Natural killer cell (primary cell): ENCODE measurements at regions not wholly inside any gene's neighbourhood (a gene's known extent, or its start where the extent isn't known, plus 50 kb on each side); places are given as distances from the start of the nearest gene placed in this dataset.
"Not testable (repeated sequence)": the region's sequence is repeated elsewhere in the genome, so short reads cannot be mapped to it uniquely, and the experiment has no call there.

ENCODE experiments used
- ATAC-seq, 3 donors: fragments of 150-1000 bp in 2 of 3; fragments of 200-7000 bp in 1 of 3; cut with Tn5 transposase; 1 replicate in 1 of 3; 2 replicates in 2 of 3; pipeline ENCODE4 v1.10.0; 2021; ENCODE audit warnings: mild to moderate bottlenecking in 2 of 3, moderate library complexity in 2 of 3
- DNase-seq, 2 donors: peaks; one replicate each; pipeline versions ENCODE4 v3.0.0 to v3.0.0-alpha.2; 2013 to 2021; ENCODE audit warnings: mixed read lengths in 1 of 2
- H3K27ac ChIP-seq: one replicate; pipeline ENCODE4 v1.5.1; 2013; ENCODE audit warnings: mild to moderate bottlenecking, low read length
- H3K27me3 ChIP-seq: one replicate; pipeline ENCODE4 v1.6.1; 2013; ENCODE audit warnings: low read length; ENCODE audit not compliant: control insufficient read depth, insufficient read depth
- H3K36me3 ChIP-seq: one replicate; pipeline ENCODE4 v1.6.1; 2013; ENCODE audit warnings: low read length; ENCODE audit not compliant: control insufficient read depth, insufficient read depth
- H3K4me1 ChIP-seq: one replicate; pipeline ENCODE4 v1.6.1; 2013; ENCODE audit warnings: low read length; ENCODE audit not compliant: control insufficient read depth, insufficient read depth
- H3K4me3 ChIP-seq: one replicate; pipeline ENCODE4 v1.5.1; 2013; ENCODE audit warnings: low read length
- H3K9me3 ChIP-seq: one replicate; pipeline ENCODE4 v1.6.1; 2013; ENCODE audit warnings: low read length; ENCODE audit not compliant: control insufficient read depth, insufficient read depth
- H3K27ac Mint-ChIP-seq, 2 donors: one replicate each; pipeline ENCODE4 v1.8.0; 2022; ENCODE audit warnings: mild to moderate bottlenecking in 2 of 2, mixed read lengths in 2 of 2, moderate library complexity in 1 of 2
- H3K27me3 Mint-ChIP-seq, 2 donors: one replicate each; pipeline ENCODE4 v1.8.0; 2022; ENCODE audit warnings: low read depth in 2 of 2, mixed read lengths in 2 of 2
- H3K36me3 Mint-ChIP-seq: one replicate; pipeline ENCODE4 v1.8.0; 2022; ENCODE audit warnings: mixed read lengths
- H3K4me1 Mint-ChIP-seq, 2 donors: one replicate each; pipeline ENCODE4 v1.8.0; 2022; ENCODE audit warnings: mixed read lengths in 2 of 2
- H3K4me3 Mint-ChIP-seq: one replicate; pipeline ENCODE4 v1.8.0; 2022; ENCODE audit warnings: mild to moderate bottlenecking, moderate library complexity, mixed read lengths
- H3K9me3 Mint-ChIP-seq, 2 donors: one replicate each; pipeline ENCODE4 v1.8.0; 2022; ENCODE audit warnings: mixed read lengths in 2 of 2
- WGBS: methylation state at CpG from one replicate; pipeline ENCODE4 v1.1.7; 2013; ENCODE audit warnings: missing lambda C conversion rate; ENCODE audit not compliant: insufficient coverage; 5-methylcytosine and 5-hydroxymethylcytosine counted together
- intact Hi-C: fragments of 100-400 bp; cut with micrococcal nuclease; formaldehyde crosslinking; loops from one replicate; pipeline ENCODE4 v1.14.2; 2022
- TF ChIP-seq, protein P1 (sequence below): fragments of 200-600 bp; IDR thresholded peaks from one replicate; pipeline ENCODE4 v1.8.0; 2022; ENCODE audit warnings: antibody characterized with exemption

DNA sequence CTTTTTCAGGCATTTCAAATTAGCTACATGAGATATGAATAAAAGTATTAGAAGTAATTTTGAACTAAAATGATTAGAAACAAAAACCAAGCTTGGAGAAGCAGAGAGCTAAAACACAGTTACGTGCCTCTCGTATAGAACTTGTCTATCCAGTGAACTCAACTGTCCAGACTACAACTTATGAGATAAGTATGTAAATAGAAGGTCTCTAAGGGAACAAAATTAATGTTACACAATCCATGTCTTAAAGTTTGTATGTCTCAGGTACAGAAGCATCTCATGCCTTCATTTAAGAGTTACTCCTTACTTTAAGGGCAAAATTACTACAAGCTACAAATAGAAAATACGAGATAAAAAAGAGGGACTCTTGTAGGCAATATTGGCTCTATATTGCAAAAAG, 316.8 kb downstream of the CETN3 start:
- no peaks in the 10 kb centered on the region for H3K27me3 Mint-ChIP-seq
- no peaks in the 10 kb centered on the region for H3K9me3 ChIP-seq
- H3K4me3 ChIP-seq = no peak overlapping the region
- DNase-seq (no peak), ATAC-seq (no peak)
- no peak overlapping the region for H3K27ac Mint-ChIP-seq
- no peaks in the 10 kb centered on the region for H3K36me3 ChIP-seq
- no peak overlapping the region for H3K4me3 Mint-ChIP-seq
- H3K27ac ChIP-seq = no peak overlapping the region
- no peaks in the 10 kb centered on the region for H3K4me1 Mint-ChIP-seq
- WGBS = no CpG with 5 or more reads among the region's 3 CpGs
- peaks cover 9 to 16% of the 10 kb centered on the region in 2 donors for H3K9me3 Mint-ChIP-seq
- no peaks in the 10 kb centered on the region for H3K4me1 ChIP-seq
- intact Hi-C loops = no loop called here
- no peaks in the 10 kb centered on the region for H3K36me3 Mint-ChIP-seq
- TF ChIP-seq, protein P1, sequence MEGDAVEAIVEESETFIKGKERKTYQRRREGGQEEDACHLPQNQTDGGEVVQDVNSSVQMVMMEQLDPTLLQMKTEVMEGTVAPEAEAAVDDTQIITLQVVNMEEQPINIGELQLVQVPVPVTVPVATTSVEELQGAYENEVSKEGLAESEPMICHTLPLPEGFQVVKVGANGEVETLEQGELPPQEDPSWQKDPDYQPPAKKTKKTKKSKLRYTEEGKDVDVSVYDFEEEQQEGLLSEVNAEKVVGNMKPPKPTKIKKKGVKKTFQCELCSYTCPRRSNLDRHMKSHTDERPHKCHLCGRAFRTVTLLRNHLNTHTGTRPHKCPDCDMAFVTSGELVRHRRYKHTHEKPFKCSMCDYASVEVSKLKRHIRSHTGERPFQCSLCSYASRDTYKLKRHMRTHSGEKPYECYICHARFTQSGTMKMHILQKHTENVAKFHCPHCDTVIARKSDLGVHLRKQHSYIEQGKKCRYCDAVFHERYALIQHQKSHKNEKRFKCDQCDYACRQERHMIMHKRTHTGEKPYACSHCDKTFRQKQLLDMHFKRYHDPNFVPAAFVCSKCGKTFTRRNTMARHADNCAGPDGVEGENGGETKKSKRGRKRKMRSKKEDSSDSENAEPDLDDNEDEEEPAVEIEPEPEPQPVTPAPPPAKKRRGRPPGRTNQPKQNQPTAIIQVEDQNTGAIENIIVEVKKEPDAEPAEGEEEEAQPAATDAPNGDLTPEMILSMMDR = no peak
- no peaks in the 10 kb centered on the region for H3K27me3 ChIP-seq

DNA sequence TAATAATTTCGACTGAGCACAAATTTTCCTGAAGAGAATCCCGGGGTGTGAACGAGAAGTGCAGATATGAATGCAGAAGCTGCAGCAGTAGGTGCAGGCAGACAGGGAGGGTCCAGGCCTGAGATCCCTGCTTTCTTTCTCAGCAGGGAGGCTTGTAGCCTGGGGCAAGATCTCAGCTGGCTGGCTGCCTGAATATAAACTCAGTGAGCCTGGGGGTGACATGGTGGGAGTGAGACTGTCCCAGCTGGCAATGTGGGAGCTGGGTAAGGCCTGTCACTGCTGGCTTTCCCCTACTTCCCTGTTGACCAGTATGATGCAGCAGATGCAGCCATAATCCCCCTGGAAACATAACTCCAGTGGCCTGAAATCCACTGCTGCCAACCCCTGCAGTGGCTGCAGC, 325.2 kb downstream of the CETN3 start:
- 87% methylated on average over 3 of the region's 3 CpGs for WGBS
- H3K4me3 Mint-ChIP-seq = no peak overlapping the region
- intact Hi-C loops = no loop called here

DNA sequence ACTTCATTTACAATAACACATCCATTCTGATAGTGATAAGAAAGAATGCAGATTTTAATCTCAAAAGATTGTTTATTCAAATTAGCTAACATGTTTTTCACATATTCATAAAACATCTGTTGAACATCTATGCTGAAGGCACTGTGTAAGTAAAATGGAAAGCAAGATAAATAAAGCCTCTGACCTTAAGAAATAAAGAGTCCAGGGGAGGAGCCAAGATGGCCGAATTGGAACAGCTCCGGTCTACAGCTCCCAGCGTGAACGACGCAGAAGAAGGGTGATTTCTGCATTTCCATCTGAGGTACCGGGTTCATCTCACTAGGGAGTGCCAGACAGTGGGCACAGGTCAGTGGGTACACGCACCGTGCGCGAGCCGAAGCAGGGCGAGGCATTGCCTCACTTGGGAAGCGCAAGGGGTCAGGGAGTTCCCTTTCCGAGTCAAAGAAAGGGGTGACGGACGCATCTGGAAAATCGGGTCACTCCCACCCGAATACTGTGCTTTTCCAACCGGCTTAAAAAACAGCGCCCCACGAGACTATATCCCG, 336.5 kb downstream of the CETN3 start:
- intact Hi-C loops, H3K4me1 Mint-ChIP-seq, H3K36me3 ChIP-seq, DNase-seq, H3K27ac ChIP-seq, H3K4me3 Mint-ChIP-seq, H3K27me3 Mint-ChIP-seq, H3K9me3 ChIP-seq, H3K4me3 ChIP-seq, H3K4me1 ChIP-seq, H3K36me3 Mint-ChIP-seq, H3K27me3 ChIP-seq, ATAC-seq, H3K27ac Mint-ChIP-seq: not testable (repeated sequence)
- peaks cover 5 to 10% of the 10 kb centered on the region in 2 donors for H3K9me3 Mint-ChIP-seq
- WGBS = 95% methylated on average over 22 of the region's 22 CpGs

More for the DNA sequence above, 325.2 kb downstream of the CETN3 start:
- Histone ChIP-seq H3K27me3 (no peaks in the 10 kb centered on the region), H3K27ac (no peak overlapping the region), H3K9me3 (peaks cover 13% of the 10 kb centered on the region), H3K36me3 (no peaks in the 10 kb centered on the region), H3K4me3 (no peak overlapping the region), H3K4me1 (no peaks in the 10 kb centered on the region)
- H3K4me1 Mint-ChIP-seq = no peaks in the 10 kb centered on the region
- no peak overlapping the region for H3K27ac Mint-ChIP-seq
- TF ChIP-seq, protein P1 = no peak
- no peak for DNase-seq
- H3K36me3 Mint-ChIP-seq = no peaks in the 10 kb centered on the region
- H3K9me3 Mint-ChIP-seq = peaks cover 10 to 14% of the 10 kb centered on the region in 2 donors
- no peak for ATAC-seq
- H3K27me3 Mint-ChIP-seq = no peaks in the 10 kb centered on the region

DNA sequence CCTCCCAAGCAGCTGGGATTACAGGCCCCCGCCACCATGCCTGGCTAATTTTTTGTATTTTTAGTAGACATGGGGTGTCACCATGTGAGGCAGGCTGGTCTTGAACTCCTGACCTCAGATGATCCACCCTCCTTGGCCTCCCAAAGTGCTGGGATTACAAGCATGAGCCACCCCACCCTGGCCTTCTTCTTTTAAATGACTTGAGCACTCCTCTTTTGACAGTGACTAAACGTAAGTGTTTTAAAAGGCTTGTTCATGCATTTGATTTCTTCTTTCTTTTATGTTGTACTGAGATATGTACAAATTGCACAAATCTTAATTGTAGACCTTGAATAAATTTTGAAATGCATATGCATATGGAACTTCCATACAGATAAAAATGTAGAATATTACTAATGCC, 337.9 kb downstream of the CETN3 start:
- no peak overlapping the region for H3K27ac ChIP-seq
- WGBS = 94% methylated on average over 2 of the region's 2 CpGs
- Mint-ChIP-seq H3K4me1 (no peaks in the 10 kb centered on the region), H3K36me3 (no peaks in the 10 kb centered on the region), H3K9me3 (peaks cover 5 to 13% of the 10 kb centered on the region in 2 donors), H3K27me3 (no peaks in the 10 kb centered on the region), H3K27ac (no peak overlapping the region), H3K4me3 (no peak overlapping the region)
- H3K4me3 ChIP-seq = no peak overlapping the region
- no peaks in the 10 kb centered on the region for H3K27me3 ChIP-seq
- TF ChIP-seq, protein P1 = no peak
- no peaks in the 10 kb centered on the region for H3K4me1 ChIP-seq
- no peaks in the 10 kb centered on the region for H3K36me3 ChIP-seq
- ATAC-seq (no peak), DNase-seq (no peak)
- H3K9me3 ChIP-seq = no peaks in the 10 kb centered on the region
- intact Hi-C loops = no loop called here
